Prostate gland (tissue), 2 donors: ENCODE measurements at regions not wholly inside any gene's neighbourhood (a gene's known extent, or its start where the extent isn't known, plus 50 kb on each side); places are given as distances from the start of the nearest gene placed in this dataset.

ENCODE experiments used
- CTCF ChIP-seq, 4 experiments: fragments of 200-600 bp in 2 of 4; fragments of 450-650 bp in 2 of 4; sonication (generic) in 2 of 4; IDR thresholded peaks; 1 replicate in 3 of 4; 2 replicates in 1 of 4; pipeline ENCODE4 v1.5.1; 2016 to 2019; ENCODE audit warnings: antibody characterized with exemption in 4 of 4, mild to moderate bottlenecking in 2 of 4, moderate library complexity in 2 of 4
- POLR2A ChIP-seq: fragments of 450-650 bp; IDR thresholded peaks from one replicate; pipeline ENCODE4 v1.6.1; 2016; ENCODE audit warnings: antibody characterized with exemption, mild to moderate bottlenecking

GRCh38 chr5:84535281-84535680 lies 150.6 kb upstream of the EDIL3 start:
- TF ChIP-seq CTCF (IDR thresholded peaks at IDR 0.05) (no peak), POLR2A (no peak)
